Duodenal mucosa (tissue), 2 donors: ENCODE measurements at regions not wholly inside any gene's neighbourhood (a gene's known extent, or its start where the extent isn't known, plus 50 kb on each side); places are given as distances from the start of the nearest gene placed in this dataset.

Experiments
- H3K27ac ChIP-seq: one replicate; pipeline ENCODE4 v1.7.0; 2013; ENCODE audit warnings: low read depth, low read length
- H3K27me3 ChIP-seq, 2 donors: one replicate each; pipeline ENCODE4 v1.7.0; 2013; ENCODE audit warnings: low read length in 2 of 2, control low read depth in 1 of 2; ENCODE audit not compliant: insufficient read depth in 2 of 2, control insufficient read depth in 1 of 2
- H3K36me3 ChIP-seq, 2 donors: one replicate each; pipeline ENCODE4 v1.7.0; 2013; ENCODE audit warnings: low read length in 2 of 2, control low read depth in 1 of 2; ENCODE audit not compliant: insufficient read depth in 2 of 2, control insufficient read depth in 1 of 2
- H3K4me1 ChIP-seq, 2 donors: one replicate each; pipeline ENCODE4 v1.7.0; 2013; ENCODE audit warnings: low read length in 2 of 2, control low read depth in 1 of 2; ENCODE audit not compliant: insufficient read depth in 2 of 2, control insufficient read depth in 1 of 2
- H3K4me3 ChIP-seq, 2 donors: one replicate each; pipeline ENCODE4 v1.7.0; 2013; ENCODE audit warnings: low read length in 2 of 2, low read depth in 1 of 2
- H3K9ac ChIP-seq, 2 donors: one replicate each; pipeline ENCODE4 v1.7.0; 2013; ENCODE audit warnings: low read length in 2 of 2, low read depth in 1 of 2
- H3K9me3 ChIP-seq, 2 donors: one replicate each; pipeline ENCODE4 v1.7.0; 2013; ENCODE audit warnings: low read length in 2 of 2, control low read depth in 1 of 2; ENCODE audit not compliant: control insufficient read depth in 1 of 2

GRCh38 chrX:5771441-5771840, 457.2 kb downstream of the NLGN4X start:
- Histone ChIP-seq H3K27ac (no peak overlapping the region), H3K4me1 (no peaks in the 10 kb centered on the region), H3K36me3 (no peaks in the 10 kb centered on the region), H3K27me3 (no peaks in the 10 kb centered on the region), H3K9ac (no peak overlapping the region), H3K9me3 (no peaks in the 10 kb centered on the region), H3K4me3 (no peak overlapping the region)

- Histone ChIP-seq H3K27me3 (no peaks in the 10 kb centered on the region), H3K9me3 (no peaks in the 10 kb centered on the region), H3K36me3 (no peaks in the 10 kb centered on the region), H3K27ac (no peak overlapping the region), H3K4me1 (no peaks in the 10 kb centered on the region), H3K9ac (no peak overlapping the region), H3K4me3 (no peak overlapping the region)
These were observed 472.1 kb downstream of the NLGN4X start for GRCh38 chrX:5756616-5757015.

- H3K4me1 ChIP-seq = no peaks in the 10 kb centered on the region
- H3K9me3 ChIP-seq = no peaks in the 10 kb centered on the region
- no peak overlapping the region for H3K27ac ChIP-seq
- H3K4me3 ChIP-seq = no peak overlapping the region
- no peaks in the 10 kb centered on the region for H3K27me3 ChIP-seq
- H3K9ac ChIP-seq = no peak overlapping the region
- no peaks in the 10 kb centered on the region for H3K36me3 ChIP-seq
These were observed 475.4 kb downstream of the NLGN4X start for GRCh38 chrX:5753291-5753690.

GRCh38 chrX:5752831-5753230, 475.8 kb downstream of the NLGN4X start:
- H3K9me3 ChIP-seq = no peaks in the 10 kb centered on the region
- no peaks in the 10 kb centered on the region for H3K27me3 ChIP-seq
- no peaks in the 10 kb centered on the region for H3K4me1 ChIP-seq

GRCh38 chrX:5748586-5749150, 480.0 kb downstream of the NLGN4X start:
- Histone ChIP-seq H3K27ac (no peak overlapping the region), H3K9ac (no peak overlapping the region), H3K36me3 (no peaks in the 10 kb centered on the region), H3K9me3 (no peaks in the 10 kb centered on the region), H3K4me1 (no peaks in the 10 kb centered on the region), H3K4me3 (no peak overlapping the region), H3K27me3 (no peaks in the 10 kb centered on the region)

More at GRCh38 chrX:5752831-5753230, 475.8 kb downstream of the NLGN4X start:
- no peak overlapping the region for H3K9ac ChIP-seq
- no peaks in the 10 kb centered on the region for H3K36me3 ChIP-seq
- H3K27ac ChIP-seq = no peak overlapping the region
- H3K4me3 ChIP-seq = no peak overlapping the region

- Histone ChIP-seq H3K36me3 (no peaks in the 10 kb centered on the region), H3K4me3 (no peak overlapping the region), H3K27ac (no peak overlapping the region), H3K4me1 (no peaks in the 10 kb centered on the region), H3K9ac (no peak overlapping the region), H3K9me3 (no peaks in the 10 kb centered on the region), H3K27me3 (no peaks in the 10 kb centered on the region)
These were observed 482.4 kb downstream of the NLGN4X start for GRCh38 chrX:5746231-5746630.

GRCh38 chrX:5733501-5733900, 495.2 kb downstream of the NLGN4X start:
- Histone ChIP-seq H3K9me3 (no peaks in the 10 kb centered on the region), H3K4me3 (no peak overlapping the region), H3K27ac (no peak overlapping the region), H3K4me1 (no peaks in the 10 kb centered on the region), H3K9ac (no peak overlapping the region), H3K36me3 (no peaks in the 10 kb centered on the region), H3K27me3 (no peaks in the 10 kb centered on the region)

- Histone ChIP-seq H3K27ac (no peak overlapping the region), H3K9me3 (no peaks in the 10 kb centered on the region), H3K36me3 (no peaks in the 10 kb centered on the region), H3K4me1 (no peaks in the 10 kb centered on the region), H3K27me3 (no peaks in the 10 kb centered on the region), H3K4me3 (no peak overlapping the region), H3K9ac (no peak overlapping the region)
These were observed 498.1 kb downstream of the NLGN4X start for GRCh38 chrX:5730556-5730955.

GRCh38 chrX:5726224-5726623, 502.4 kb downstream of the NLGN4X start:
- no peak overlapping the region for H3K27ac ChIP-seq
- H3K4me1 ChIP-seq = no peaks in the 10 kb centered on the region
- H3K4me3 ChIP-seq = no peak overlapping the region
- H3K9ac ChIP-seq = no peak overlapping the region
- no peaks in the 10 kb centered on the region for H3K36me3 ChIP-seq
- H3K9me3 ChIP-seq = no peaks in the 10 kb centered on the region
- H3K27me3 ChIP-seq = no peaks in the 10 kb centered on the region

GRCh38 chrX:5724123-5724522, 504.5 kb downstream of the NLGN4X start:
- Histone ChIP-seq H3K4me3 (no peak overlapping the region), H3K9me3 (no peaks in the 10 kb centered on the region), H3K27ac (no peak overlapping the region), H3K9ac (no peak overlapping the region), H3K27me3 (no peaks in the 10 kb centered on the region), H3K4me1 (no peaks in the 10 kb centered on the region), H3K36me3 (no peaks in the 10 kb centered on the region)

- H3K27ac ChIP-seq = no peak overlapping the region
- peaks cover 0 to 4% of the 10 kb centered on the region in 2 donors for H3K9me3 ChIP-seq
- H3K4me1 ChIP-seq = no peaks in the 10 kb centered on the region
- H3K4me3 ChIP-seq = no peak overlapping the region
- H3K36me3 ChIP-seq = no peaks in the 10 kb centered on the region
- H3K27me3 ChIP-seq = no peaks in the 10 kb centered on the region
- no peak overlapping the region for H3K9ac ChIP-seq
These were observed 510.0 kb downstream of the NLGN4X start for GRCh38 chrX:5718651-5719050.
